Lower lobe of right lung (tissue), 2 donors: ENCODE measurements at regions not wholly inside any gene's neighbourhood (a gene's known extent, or its start where the extent isn't known, plus 50 kb on each side); places are given as distances from the start of the nearest gene placed in this dataset.

Source experiments
- ATAC-seq, 2 donors: fragments of 200-7000 bp; cut with Tn5 transposase; one replicate each; pipeline ENCODE4 v1.9.1; 2020 to 2022; ENCODE audit warnings: mild to moderate bottlenecking in 2 of 2, moderate library complexity in 2 of 2
- DNase-seq: peaks from one replicate; pipeline ENCODE4 v3.0.0-alpha.2; 2020
- H3K27ac ChIP-seq: fragments of 200-600 bp; one replicate; pipeline ENCODE4 v1.8.0; 2022
- H3K27me3 ChIP-seq: fragments of 200-600 bp; one replicate; pipeline ENCODE4 v1.8.0; 2022; ENCODE audit warnings: low read depth
- H3K36me3 ChIP-seq: fragments of 200-600 bp; one replicate; pipeline ENCODE4 v1.8.0; 2022; ENCODE audit warnings: mild to moderate bottlenecking
- H3K4me1 ChIP-seq: fragments of 200-600 bp; one replicate; pipeline ENCODE4 v1.8.0; 2022
- H3K4me3 ChIP-seq: fragments of 200-600 bp; one replicate; pipeline ENCODE4 v1.8.0; 2022; ENCODE audit warnings: mild to moderate bottlenecking
- H3K9me3 ChIP-seq: fragments of 200-600 bp; one replicate; pipeline ENCODE4 v1.8.0; 2022
- CTCF ChIP-seq: fragments of 200-600 bp; IDR thresholded peaks from one replicate; pipeline ENCODE4 v1.8.0; 2022; ENCODE audit warnings: antibody characterized with exemption, mild to moderate bottlenecking
- intact Hi-C: fragments of 100-400 bp; cut with DNase I; formaldehyde crosslinking; loops from one replicate; pipeline ENCODE4 v1.11.0; 2022
- donor health status: DM: no; HTN: yes; CAD: no; lungs with severe emphysema.

GRCh38 chr2:195428673-195429072 lies 228.4 kb upstream of the SLC39A10 start:
- Histone ChIP-seq H3K36me3 (no peaks in the 10 kb centered on the region), H3K27me3 (no peaks in the 10 kb centered on the region), H3K9me3 (no peaks in the 10 kb centered on the region), H3K27ac (no peak overlapping the region), H3K4me1 (no peaks in the 10 kb centered on the region), H3K4me3 (no peak overlapping the region)
- no peak for TF ChIP-seq CTCF
- ATAC-seq: no peak
- DNase-seq: no peak
- intact Hi-C loops: no loop called here

GRCh38 chr2:195425328-195425727 lies 231.7 kb upstream of the SLC39A10 start:
- Histone ChIP-seq H3K4me1 (no peaks in the 10 kb centered on the region), H3K9me3 (no peaks in the 10 kb centered on the region), H3K27ac (no peak overlapping the region), H3K4me3 (no peak overlapping the region), H3K36me3 (no peaks in the 10 kb centered on the region), H3K27me3 (no peaks in the 10 kb centered on the region)
- ATAC-seq: no peak
- no peak for TF ChIP-seq CTCF
- intact Hi-C loops: no loop called here
- DNase-seq: no peak

- no peak overlapping the region for H3K27ac ChIP-seq
- ATAC-seq (no peak), DNase-seq (no peak)
- H3K27me3 ChIP-seq: no peaks in the 10 kb centered on the region
- H3K4me3 ChIP-seq: no peak overlapping the region
- H3K4me1 ChIP-seq: no peaks in the 10 kb centered on the region
- no peaks in the 10 kb centered on the region for H3K9me3 ChIP-seq
- H3K36me3 ChIP-seq: no peaks in the 10 kb centered on the region
- no peak for TF ChIP-seq CTCF
- intact Hi-C loops: no loop called here
Measured at GRCh38 chr2:195419033-195419432, 238.0 kb upstream of the SLC39A10 start.

- no peak for TF ChIP-seq CTCF
- Histone ChIP-seq H3K9me3 (no peaks in the 10 kb centered on the region), H3K4me1 (no peaks in the 10 kb centered on the region), H3K4me3 (no peak overlapping the region), H3K27ac (no peak overlapping the region), H3K27me3 (no peaks in the 10 kb centered on the region), H3K36me3 (no peaks in the 10 kb centered on the region)
- intact Hi-C loops: no loop called here
- DNase-seq (no peak), ATAC-seq (no peak)
Measured at GRCh38 chr2:195414537-195415100, 242.4 kb upstream of the SLC39A10 start.

GRCh38 chr2:195413944-195414343 lies 243.1 kb upstream of the SLC39A10 start:
- no peak for DNase-seq
- no peaks in the 10 kb centered on the region for H3K9me3 ChIP-seq
- intact Hi-C loops: no loop called here
- no peaks in the 10 kb centered on the region for H3K36me3 ChIP-seq
- no peaks in the 10 kb centered on the region for H3K27me3 ChIP-seq
- ATAC-seq: no peak
- H3K27ac ChIP-seq: no peak overlapping the region
- no peak for TF ChIP-seq CTCF
- no peaks in the 10 kb centered on the region for H3K4me1 ChIP-seq
- no peak overlapping the region for H3K4me3 ChIP-seq

- intact Hi-C loops: no loop called here
- no peaks in the 10 kb centered on the region for H3K9me3 ChIP-seq
- ATAC-seq (peak in 1 of 2 donors; percentile 35), DNase-seq (no peak)
- no peak for TF ChIP-seq CTCF
- H3K36me3 ChIP-seq: no peaks in the 10 kb centered on the region
- H3K27ac ChIP-seq: no peak overlapping the region
- H3K4me3 ChIP-seq: no peak overlapping the region
- no peaks in the 10 kb centered on the region for H3K27me3 ChIP-seq
- H3K4me1 ChIP-seq: no peaks in the 10 kb centered on the region
Measured at GRCh38 chr2:195413422-195413821, 243.6 kb upstream of the SLC39A10 start.
